ENCODE measurements at regions not wholly inside any gene's neighbourhood (a gene's known extent, or its start where the extent isn't known, plus 50 kb on each side); places are given as distances from the start of the nearest gene placed in this dataset.

- TF ChIP-seq RELA (CRISPR knock-in tag; IDR thresholded peaks at IDR 0.05; ENCODE audit: borderline replicate concordance) = no peak
- TF ChIP-seq SP1 (CRISPR knock-in tag; conservative IDR thresholded peaks at IDR 0.05) = no peak
- no peak for TF ChIP-seq USF2 (CRISPR knock-in tag; IDR thresholded peaks at IDR 0.05)
- TF ChIP-seq, protein P1, sequence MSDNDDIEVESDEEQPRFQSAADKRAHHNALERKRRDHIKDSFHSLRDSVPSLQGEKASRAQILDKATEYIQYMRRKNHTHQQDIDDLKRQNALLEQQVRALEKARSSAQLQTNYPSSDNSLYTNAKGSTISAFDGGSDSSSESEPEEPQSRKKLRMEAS (CRISPR knock-in tag; IDR thresholded peaks at IDR 0.05) = no peak
- no peak for TF ChIP-seq USF1 (CRISPR knock-in tag; IDR thresholded peaks at IDR 0.05)
- no peak for TF ChIP-seq CTCF (IDR thresholded peaks at IDR 0.05)
- TF ChIP-seq, protein P2, sequence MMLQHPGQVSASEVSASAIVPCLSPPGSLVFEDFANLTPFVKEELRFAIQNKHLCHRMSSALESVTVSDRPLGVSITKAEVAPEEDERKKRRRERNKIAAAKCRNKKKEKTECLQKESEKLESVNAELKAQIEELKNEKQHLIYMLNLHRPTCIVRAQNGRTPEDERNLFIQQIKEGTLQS (CRISPR knock-in tag; conservative IDR thresholded peaks at IDR 0.05) = no peak
- no peak for TF ChIP-seq CDX4 (CRISPR knock-in tag; IDR thresholded peaks at IDR 0.05; ENCODE audit: borderline replicate concordance)
- TF ChIP-seq E2F5 (CRISPR knock-in tag; IDR thresholded peaks at IDR 0.05) = no peak
Measured at GRCh38 chr6:166085500-166085899, 82.2 kb downstream of the TBXT start.
